ACC112 (cell line): ENCODE measurements at regions not wholly inside any gene's neighbourhood (a gene's known extent, or its start where the extent isn't known, plus 50 kb on each side); places are given as distances from the start of the nearest gene placed in this dataset.

Experiments
- H2AFZ ChIP-seq: fragments of 200-600 bp; sonication (generic); one replicate; pipeline ENCODE4 v1.6.0; 2017; ENCODE audit warnings: antibody characterized with exemption, low read length; ENCODE audit not compliant: unreplicated experiment
- H3K27ac ChIP-seq: fragments of 200-600 bp; sonication (generic); 2 replicates; pipeline ENCODE4 v1.5.1; 2014; ENCODE audit warnings: low read depth, mild to moderate bottlenecking, antibody characterized with exemption, low read length, moderate library complexity
- H3K27me3 ChIP-seq: fragments of 200-600 bp; sonication (generic); 2 replicates; pipeline ENCODE4 v1.6.1; 2014; ENCODE audit warnings: mild to moderate bottlenecking, antibody characterized with exemption, low read length, moderate library complexity, mixed read lengths; ENCODE audit not compliant: insufficient read depth
- H3K36me3 ChIP-seq: fragments of 200-600 bp; sonication (generic); 2 replicates; pipeline ENCODE4 v1.6.1; 2016; ENCODE audit warnings: mild to moderate bottlenecking, antibody characterized with exemption, low read length, moderate library complexity, mixed read lengths; ENCODE audit not compliant: insufficient read depth
- H3K4me1 ChIP-seq: fragments of 200-600 bp; sonication (generic); one replicate; pipeline ENCODE4 v1.6.1; 2016; ENCODE audit warnings: low read length, mixed read lengths; ENCODE audit not compliant: insufficient read depth, unreplicated experiment, control insufficient read depth
- H3K4me3 ChIP-seq: fragments of 200-600 bp; sonication (generic); 2 replicates; pipeline ENCODE4 v1.5.1; 2014; ENCODE audit warnings: mild to moderate bottlenecking, low read depth, low read length
- H3K79me2 ChIP-seq: fragments of 200-600 bp; sonication (generic); one replicate; pipeline ENCODE4 v1.6.0; 2016; ENCODE audit warnings: low read length; ENCODE audit not compliant: control insufficient read depth, unreplicated experiment, insufficient read depth

GRCh38 chr7:80563561-80564327 is 51.9 kb upstream of the GNAT3 start:
- H3K36me3 ChIP-seq, result no peaks in the 10 kb centered on the region
- no peaks in the 10 kb centered on the region for H3K27me3 ChIP-seq
- no peak overlapping the region for H2AFZ ChIP-seq
- no peaks in the 10 kb centered on the region for H3K4me1 ChIP-seq
- no peaks in the 10 kb centered on the region for H3K79me2 ChIP-seq
- H3K27ac ChIP-seq, result no peak overlapping the region
- no peak overlapping the region for H3K4me3 ChIP-seq

- Histone ChIP-seq H3K79me2 (no peaks in the 10 kb centered on the region), H3K4me1 (no peaks in the 10 kb centered on the region), H2AFZ (no peak overlapping the region), H3K36me3 (no peaks in the 10 kb centered on the region), H3K27ac (no peak overlapping the region), H3K4me3 (no peak overlapping the region), H3K27me3 (no peaks in the 10 kb centered on the region)
Measured at GRCh38 chr7:80565554-80565953, 53.7 kb upstream of the GNAT3 start.

GRCh38 chr7:80581486-80582260 is 56.8 kb upstream of the CD36 start:
- no peaks in the 10 kb centered on the region for H3K27me3 ChIP-seq
- peaks cover 9% of the 10 kb centered on the region for H3K4me1 ChIP-seq
- H3K4me3 ChIP-seq, result no peak overlapping the region
- no peak overlapping the region for H3K27ac ChIP-seq
- H3K79me2 ChIP-seq, result no peaks in the 10 kb centered on the region
- no peaks in the 10 kb centered on the region for H3K36me3 ChIP-seq
- H2AFZ ChIP-seq, result no peak overlapping the region

- H3K36me3 ChIP-seq, result no peaks in the 10 kb centered on the region
- no peak overlapping the region for H3K27ac ChIP-seq
- no peak overlapping the region for H2AFZ ChIP-seq
Measured at GRCh38 chr7:80583901-80584300, 54.5 kb upstream of the CD36 start.

GRCh38 chr7:80584778-80585177 is 53.7 kb upstream of the CD36 start:
- Histone ChIP-seq H2AFZ (peak overlapping the region; percentile 21), H3K79me2 (no peaks in the 10 kb centered on the region), H3K4me3 (no peak overlapping the region), H3K27ac (no peak overlapping the region), H3K27me3 (no peaks in the 10 kb centered on the region), H3K36me3 (no peaks in the 10 kb centered on the region), H3K4me1 (peaks cover 9% of the 10 kb centered on the region)

More at GRCh38 chr7:80583901-80584300, 54.5 kb upstream of the CD36 start:
- Histone ChIP-seq H3K4me1 (peaks cover 9% of the 10 kb centered on the region), H3K27me3 (no peaks in the 10 kb centered on the region), H3K4me3 (no peak overlapping the region), H3K79me2 (no peaks in the 10 kb centered on the region)

- H3K79me2 ChIP-seq, result no peaks in the 10 kb centered on the region
- peaks cover 9% of the 10 kb centered on the region for H3K4me1 ChIP-seq
- H3K27me3 ChIP-seq, result no peaks in the 10 kb centered on the region
- no peak overlapping the region for H2AFZ ChIP-seq
- no peak overlapping the region for H3K27ac ChIP-seq
- H3K4me3 ChIP-seq, result no peak overlapping the region
- no peaks in the 10 kb centered on the region for H3K36me3 ChIP-seq
Measured at GRCh38 chr7:80587538-80587937, 50.9 kb upstream of the CD36 start.

GRCh38 chr7:80588591-80588990 is 49.9 kb upstream of the CD36 start:
- Histone ChIP-seq H2AFZ (no peak overlapping the region), H3K27me3 (no peaks in the 10 kb centered on the region), H3K27ac (no peak overlapping the region), H3K4me1 (peaks cover 7% of the 10 kb centered on the region), H3K4me3 (no peak overlapping the region), H3K79me2 (no peaks in the 10 kb centered on the region), H3K36me3 (no peaks in the 10 kb centered on the region)
